Sigmoid colon (tissue), 6 donors: ENCODE measurements at regions not wholly inside any gene's neighbourhood (a gene's known extent, or its start where the extent isn't known, plus 50 kb on each side); places are given as distances from the start of the nearest gene placed in this dataset.

Experiments
- DNase-seq: peaks from one replicate; pipeline ENCODE4 v3.0.0-alpha.2; 2019
- H3K27ac ChIP-seq, 4 donors: fragments of 200-600 bp; sonication (generic); one replicate each; pipeline ENCODE4 v1.5.1; 2016 to 2019; ENCODE audit warnings: mild to moderate bottlenecking in 1 of 4
- H3K27me3 ChIP-seq, 3 donors: fragments of 200-600 bp; sonication (generic); one replicate each; pipeline ENCODE4 v1.5.1; 2019; ENCODE audit warnings: mild to moderate bottlenecking in 1 of 3
- H3K36me3 ChIP-seq, 4 donors: fragments of 200-600 bp; sonication (generic); one replicate each; pipeline ENCODE4 v1.5.1; 2016 to 2019
- H3K4me1 ChIP-seq, 4 donors: fragments of 200-600 bp; sonication (generic); one replicate each; pipeline ENCODE4 v1.5.1; 2017 to 2019
- H3K4me3 ChIP-seq, 4 donors: fragments of 200-600 bp; sonication (generic); one replicate each; pipeline ENCODE4 v1.5.1; 2017 to 2019; ENCODE audit warnings: mild to moderate bottlenecking in 2 of 4, moderate library complexity in 1 of 4
- H3K9me3 ChIP-seq, 4 donors: fragments of 200-600 bp in 3 of 4; sonication (generic) in 3 of 4; one replicate each; pipeline versions ENCODE4 v1.5.1 to v1.6.1; 2013 to 2019
- EP300 ChIP-seq, 4 donors: sonication (generic); formaldehyde crosslinking; IDR thresholded peaks; one replicate each; pipeline ENCODE4 v1.6.1; 2017; ENCODE audit warnings: antibody characterized with exemption in 4 of 4
- POLR2A ChIP-seq, 2 donors: fragments of 450-650 bp; IDR thresholded peaks; one replicate each; pipeline ENCODE4 v1.6.1; 2016; ENCODE audit warnings: antibody characterized with exemption in 2 of 2, mild to moderate bottlenecking in 2 of 2, moderate library complexity in 2 of 2
- POLR2AphosphoS5 ChIP-seq, 4 donors: sonication (generic); formaldehyde crosslinking; IDR thresholded peaks; one replicate each; pipeline ENCODE4 v1.6.1; 2017; ENCODE audit warnings: antibody characterized with exemption in 4 of 4
- WGBS, 2 donors: extraction: QIAGEN DNeasy Blood & Tissue Kit; methylation state at CpG; one replicate each; pipeline ENCODE4 v1.1.7; 2013; 5-methylcytosine and 5-hydroxymethylcytosine counted together
- intact Hi-C: fragments of 100-400 bp; cut with DNase I; formaldehyde crosslinking; loops from one replicate; pipeline ENCODE4 v1.15.1; 2023
- small RNA-seq, 3 donors: library from RNA; depleted of rRNA; stranded (forward); fragments of <200 nt; gene quantifications; one replicate each; pipeline ENCODE3, GENCODE V24; 2016
- TF ChIP-seq, protein P1 (sequence below), 4 experiments: fragments of 450-650 bp in 3 of 4; fragments of 200-600 bp in 1 of 4; IDR thresholded peaks; one replicate each; pipeline ENCODE4 v1.5.1; 2016 to 2019; ENCODE audit warnings: antibody characterized with exemption in 4 of 4, mild to moderate bottlenecking in 3 of 4, moderate library complexity in 2 of 4
- donor health status: healthy with polysubstance abuse.
- donor health status: healthy.

DNA sequence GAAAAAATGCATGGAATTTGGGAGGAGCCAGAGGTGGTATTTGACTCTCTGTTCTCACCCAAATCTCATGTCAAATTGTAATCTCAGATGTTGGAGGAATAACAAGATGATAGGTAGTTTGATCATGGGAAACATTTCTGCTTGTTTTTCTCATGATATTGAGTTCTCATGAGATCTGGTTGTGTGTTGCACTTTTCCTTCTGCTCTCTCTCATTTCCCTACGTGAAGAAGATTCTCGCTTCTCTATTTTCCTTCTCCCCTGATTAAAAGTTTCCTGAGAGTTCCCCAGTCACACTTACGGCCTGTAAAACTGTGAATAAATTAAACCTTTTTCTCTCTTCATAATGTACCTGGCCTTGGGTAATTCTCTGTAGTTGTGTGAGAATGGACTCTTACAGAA lies 222.2 kb upstream of the RBMY1B start:
- intact Hi-C loops: no loop called here
- Histone ChIP-seq H3K27ac (no peak overlapping the region), H3K27me3 (no peaks in the 10 kb centered on the region), H3K9me3 (no peaks in the 10 kb centered on the region), H3K4me3 (no peak overlapping the region), H3K4me1 (no peaks in the 10 kb centered on the region), H3K36me3 (no peaks in the 10 kb centered on the region)
- no peak for DNase-seq
- TF ChIP-seq, protein P1, sequence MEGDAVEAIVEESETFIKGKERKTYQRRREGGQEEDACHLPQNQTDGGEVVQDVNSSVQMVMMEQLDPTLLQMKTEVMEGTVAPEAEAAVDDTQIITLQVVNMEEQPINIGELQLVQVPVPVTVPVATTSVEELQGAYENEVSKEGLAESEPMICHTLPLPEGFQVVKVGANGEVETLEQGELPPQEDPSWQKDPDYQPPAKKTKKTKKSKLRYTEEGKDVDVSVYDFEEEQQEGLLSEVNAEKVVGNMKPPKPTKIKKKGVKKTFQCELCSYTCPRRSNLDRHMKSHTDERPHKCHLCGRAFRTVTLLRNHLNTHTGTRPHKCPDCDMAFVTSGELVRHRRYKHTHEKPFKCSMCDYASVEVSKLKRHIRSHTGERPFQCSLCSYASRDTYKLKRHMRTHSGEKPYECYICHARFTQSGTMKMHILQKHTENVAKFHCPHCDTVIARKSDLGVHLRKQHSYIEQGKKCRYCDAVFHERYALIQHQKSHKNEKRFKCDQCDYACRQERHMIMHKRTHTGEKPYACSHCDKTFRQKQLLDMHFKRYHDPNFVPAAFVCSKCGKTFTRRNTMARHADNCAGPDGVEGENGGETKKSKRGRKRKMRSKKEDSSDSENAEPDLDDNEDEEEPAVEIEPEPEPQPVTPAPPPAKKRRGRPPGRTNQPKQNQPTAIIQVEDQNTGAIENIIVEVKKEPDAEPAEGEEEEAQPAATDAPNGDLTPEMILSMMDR (IDR thresholded peaks at IDR 0.05): no peak
- TF ChIP-seq POLR2A (IDR thresholded peaks at IDR 0.05): no peak
- no peak for TF ChIP-seq POLR2AphosphoS5 (IDR thresholded peaks at IDR 0.05)
- TF ChIP-seq EP300 (IDR thresholded peaks at IDR 0.05): no peak
- WGBS, 2 donors: 80 to 86% methylated on average over 3 of the region's 3 CpGs

DNA sequence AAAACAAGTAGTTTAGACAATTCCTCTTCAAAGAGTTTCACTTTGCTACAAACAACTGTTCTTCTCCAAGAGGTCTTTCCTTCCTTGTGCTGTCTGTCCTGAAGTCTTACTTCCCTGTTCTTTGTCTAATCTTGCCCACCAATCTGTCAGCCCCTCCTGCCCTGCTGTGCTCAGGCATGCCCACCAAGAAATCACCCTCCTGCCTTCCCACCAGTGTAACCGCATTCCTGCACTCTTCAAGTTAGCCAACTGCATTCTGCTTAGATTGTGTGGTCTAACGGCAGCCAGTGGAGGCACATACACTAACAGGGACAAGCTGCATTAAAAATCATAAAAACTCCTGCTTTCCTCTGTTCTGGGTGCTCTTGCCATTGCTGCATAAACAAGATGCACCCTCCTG lies 215.9 kb upstream of the RBMY1B start:
- Histone ChIP-seq H3K36me3 (no peaks in the 10 kb centered on the region), H3K4me1 (no peaks in the 10 kb centered on the region), H3K27me3 (no peaks in the 10 kb centered on the region), H3K27ac (no peak overlapping the region), H3K9me3 (no peaks in the 10 kb centered on the region), H3K4me3 (no peak overlapping the region)
- WGBS, 2 donors: 67 to 88% methylated on average over 2 of the region's 2 CpGs
- no peak for TF ChIP-seq POLR2A (IDR thresholded peaks at IDR 0.05)
- TF ChIP-seq POLR2AphosphoS5 (IDR thresholded peaks at IDR 0.05): no peak
- no peak for TF ChIP-seq EP300 (IDR thresholded peaks at IDR 0.05)
- TF ChIP-seq, protein P1 (IDR thresholded peaks at IDR 0.05): no peak
- no peak for DNase-seq
- intact Hi-C loops: no loop called here

DNA sequence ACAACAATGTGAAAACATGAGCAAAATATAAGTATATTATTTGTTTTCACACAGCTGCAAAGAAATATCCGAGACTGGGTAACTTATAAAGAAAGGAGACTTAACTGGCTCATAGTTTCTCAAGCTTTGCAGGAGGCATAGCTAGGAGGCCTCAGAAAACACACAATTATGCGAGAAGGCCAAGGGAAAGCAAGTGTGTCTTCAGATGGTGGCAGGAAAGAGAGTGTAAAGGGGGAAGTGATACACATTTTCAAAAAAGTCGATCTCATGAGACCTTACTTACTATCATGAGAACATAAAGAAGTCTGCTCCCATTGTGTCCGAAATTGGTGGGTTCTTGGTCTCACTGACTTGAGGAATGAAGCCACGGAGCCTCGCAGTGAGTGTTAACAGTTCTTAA lies 208.9 kb upstream of the RBMY1B start:
- TF ChIP-seq POLR2A (IDR thresholded peaks at IDR 0.05): no peak
- no peak for TF ChIP-seq EP300 (IDR thresholded peaks at IDR 0.05)
- TF ChIP-seq, protein P1 (IDR thresholded peaks at IDR 0.05): no peak
- TF ChIP-seq POLR2AphosphoS5 (IDR thresholded peaks at IDR 0.05): no peak
- no peak for DNase-seq
- Histone ChIP-seq H3K9me3 (no peaks in the 10 kb centered on the region), H3K4me1 (no peaks in the 10 kb centered on the region), H3K27ac (no peak overlapping the region), H3K27me3 (no peaks in the 10 kb centered on the region), H3K4me3 (no peak overlapping the region), H3K36me3 (no peaks in the 10 kb centered on the region)
- intact Hi-C loops: no loop called here
- WGBS, 2 donors: 77 to 92% methylated on average over 6 of the region's 6 CpGs

DNA sequence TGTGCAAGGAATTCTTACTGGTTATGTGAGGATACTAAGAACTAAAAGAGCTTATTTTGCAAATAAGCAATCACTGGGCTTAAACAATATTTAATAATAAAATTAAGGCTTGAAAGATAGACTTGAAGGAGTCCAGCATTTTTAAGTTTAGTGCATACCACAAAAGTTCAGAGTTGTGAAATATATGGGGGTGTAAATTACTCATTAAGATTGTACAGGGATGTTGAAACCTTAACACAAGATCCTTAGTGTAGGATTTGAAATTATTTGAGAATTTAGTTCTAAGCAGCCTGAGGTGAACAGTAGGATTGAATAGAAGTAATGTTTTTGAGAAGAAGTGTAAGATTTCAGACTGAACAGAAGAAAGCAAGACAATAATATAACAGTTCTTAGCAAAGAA lies 195.8 kb upstream of the RBMY1B start:
- Histone ChIP-seq H3K4me3 (no peak overlapping the region), H3K27ac (no peak overlapping the region), H3K36me3 (no peaks in the 10 kb centered on the region), H3K4me1 (no peaks in the 10 kb centered on the region), H3K27me3 (no peaks in the 10 kb centered on the region), H3K9me3 (no peaks in the 10 kb centered on the region)
- TF ChIP-seq EP300 (IDR thresholded peaks at IDR 0.05): no peak
- no peak for TF ChIP-seq POLR2A (IDR thresholded peaks at IDR 0.05)
- TF ChIP-seq, protein P1 (IDR thresholded peaks at IDR 0.05): no peak
- TF ChIP-seq POLR2AphosphoS5 (IDR thresholded peaks at IDR 0.05): no peak
- intact Hi-C loops: no loop called here
- DNase-seq: no peak

Small RNAs in the stretch of these regions (small RNA-seq; reads per million reads assigned to genes)
- 0 reads per million in 3 donors for gene TMEM167AP1
